Neutrophil (primary cell): ENCODE measurements at regions not wholly inside any gene's neighbourhood (a gene's known extent, or its start where the extent isn't known, plus 50 kb on each side); places are given as distances from the start of the nearest gene placed in this dataset.
"Not testable (repeated sequence)": the region's sequence is repeated elsewhere in the genome, so short reads cannot be mapped to it uniquely, and the experiment has no call there.

ENCODE experiments used
- H3K27ac ChIP-seq: fragments of 200-600 bp; sonication (generic); 2 replicates; pipeline ENCODE4 v1.5.1; 2016; ENCODE audit warnings: mild to moderate bottlenecking, moderate library complexity
- H3K27me3 ChIP-seq: fragments of 200-600 bp; sonication (generic); 2 replicates; pipeline ENCODE4 v1.6.0; 2016; ENCODE audit warnings: mild to moderate bottlenecking
- H3K36me3 ChIP-seq: fragments of 200-600 bp; sonication (generic); 2 replicates; pipeline ENCODE4 v1.5.1; 2017
- H3K4me1 ChIP-seq, 2 experiments: fragments of 200-600 bp in 1 of 2; sonication (generic) in 1 of 2; 1 replicate in 1 of 2; 2 replicates in 1 of 2; pipeline versions ENCODE4 v1.5.1 to v1.6.1; 2013 to 2016; ENCODE audit warnings: low read depth in 1 of 2, low read length in 1 of 2, mild to moderate bottlenecking in 1 of 2, moderate library complexity in 1 of 2; ENCODE audit not compliant: control insufficient read depth in 1 of 2, insufficient read depth in 1 of 2
- H3K4me3 ChIP-seq, 2 experiments: fragments of 200-600 bp in 1 of 2; sonication (generic) in 1 of 2; 1 replicate in 1 of 2; 2 replicates in 1 of 2; pipeline ENCODE4 v1.5.1; 2013 to 2016; ENCODE audit warnings: low read depth in 1 of 2, low read length in 1 of 2, mild to moderate bottlenecking in 1 of 2, moderate library complexity in 1 of 2
- H3K9me3 ChIP-seq: fragments of 200-600 bp; sonication (generic); 2 replicates; pipeline ENCODE4 v1.5.1; 2016
- CTCF ChIP-seq: fragments of 200-600 bp; sonication (generic); IDR thresholded peaks from 2 replicates; pipeline ENCODE4 v1.5.1; 2016; ENCODE audit warnings: antibody characterized with exemption

DNA sequence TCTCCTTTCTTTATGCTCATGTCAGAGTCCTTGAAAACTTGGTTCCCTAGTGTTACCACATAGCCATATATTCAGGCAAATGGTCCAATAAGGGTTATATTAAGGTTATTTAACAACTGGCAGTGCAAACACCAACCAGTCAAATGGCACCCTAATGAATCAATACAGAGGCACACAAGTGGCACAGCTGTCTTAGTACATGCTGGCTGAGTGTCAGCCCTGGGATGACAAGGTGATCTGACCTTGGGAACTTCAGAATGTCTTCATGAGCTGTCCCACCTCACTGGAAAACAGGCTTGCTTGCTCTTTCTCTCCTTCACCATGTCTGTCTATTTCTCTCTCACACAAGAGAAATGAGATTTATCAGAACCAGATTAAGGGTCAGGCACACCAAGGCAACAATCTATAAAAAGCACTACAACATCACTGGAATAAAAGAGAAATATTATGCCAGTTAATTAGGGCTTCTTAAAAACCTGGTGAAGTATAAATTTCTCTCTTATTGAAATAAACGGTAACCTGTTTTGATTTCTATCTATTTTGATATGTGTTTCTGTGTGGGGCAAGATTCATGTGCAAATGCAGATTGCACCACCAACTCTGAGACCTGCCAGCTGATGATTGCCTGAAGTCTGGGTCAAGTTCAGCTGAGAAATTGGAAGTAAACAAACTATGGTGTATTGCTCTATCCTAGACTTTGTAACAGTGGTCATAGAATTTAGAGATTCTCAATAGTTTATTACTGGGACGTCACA is 140.7 kb downstream of the SREK1 start:
- H3K4me3 ChIP-seq: no peak overlapping the region

GRCh38 chr5:66285343-66285922 is 141.3 kb downstream of the SREK1 start:
- Histone ChIP-seq H3K4me1 (no peaks in the 10 kb centered on the region), H3K27me3 (no peaks in the 10 kb centered on the region), H3K4me3 (no peak overlapping the region), H3K27ac (no peak overlapping the region), H3K9me3 (no peaks in the 10 kb centered on the region), H3K36me3 (no peaks in the 10 kb centered on the region)
- no peak for TF ChIP-seq CTCF

More for the DNA sequence above, 140.7 kb downstream of the SREK1 start:
- Histone ChIP-seq H3K9me3 (no peaks in the 10 kb centered on the region), H3K4me1 (no peaks in the 10 kb centered on the region), H3K27ac (no peak overlapping the region), H3K27me3 (no peaks in the 10 kb centered on the region), H3K36me3 (no peaks in the 10 kb centered on the region)
- no peak for TF ChIP-seq CTCF

GRCh38 chr5:66291771-66292170 is 147.7 kb downstream of the SREK1 start:
- Histone ChIP-seq H3K27me3 (no peaks in the 10 kb centered on the region), H3K36me3 (no peaks in the 10 kb centered on the region), H3K4me3 (no peak overlapping the region), H3K4me1 (no peaks in the 10 kb centered on the region), H3K27ac (no peak overlapping the region), H3K9me3 (no peaks in the 10 kb centered on the region)
- no peak for TF ChIP-seq CTCF

DNA sequence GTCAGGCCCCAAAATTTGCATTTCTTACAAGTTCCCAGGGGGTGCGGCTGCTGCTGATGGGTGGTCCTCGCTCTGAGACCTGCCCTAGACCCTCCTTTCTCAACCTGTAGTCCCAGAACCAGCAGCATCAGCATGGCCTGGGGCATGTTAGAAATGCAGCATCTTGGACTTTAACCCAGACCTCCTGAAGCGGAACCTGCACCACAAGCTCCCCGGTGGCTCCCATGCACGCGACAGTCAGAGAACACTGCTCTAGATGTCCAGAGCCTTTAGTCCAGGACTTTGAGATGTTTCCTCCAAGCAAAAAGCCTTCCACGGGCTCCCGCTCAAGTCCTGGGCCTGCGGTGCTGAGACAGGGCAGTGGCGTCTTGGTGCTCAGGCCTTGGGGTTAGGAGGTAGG is 149.8 kb downstream of the SREK1 start:
- H3K4me1 ChIP-seq, H3K27me3 ChIP-seq, H3K4me3 ChIP-seq, H3K27ac ChIP-seq, H3K36me3 ChIP-seq, H3K9me3 ChIP-seq: not testable (repeated sequence)

DNA sequence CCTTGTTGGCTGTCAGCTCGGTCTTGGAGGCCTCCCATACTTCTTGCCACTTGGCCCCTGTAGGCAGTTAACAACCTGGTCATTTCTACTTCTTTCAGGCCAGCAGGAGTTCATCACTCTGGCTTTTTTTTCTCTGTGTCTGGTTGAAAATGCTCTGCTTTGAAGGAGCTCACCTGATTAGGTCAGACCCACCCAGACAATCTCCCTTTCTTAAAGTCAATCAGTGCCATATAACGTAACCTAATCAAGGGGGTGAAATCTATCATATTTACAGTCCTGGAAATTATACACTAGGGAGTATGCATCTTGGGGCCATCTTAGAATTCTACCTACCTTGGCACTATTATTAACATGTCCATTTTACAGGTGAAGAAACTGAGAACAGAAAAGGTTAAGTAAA is 155.4 kb downstream of the SREK1 start:
- H3K36me3 ChIP-seq: no peaks in the 10 kb centered on the region
- peaks cover 4% of the 10 kb centered on the region for H3K27me3 ChIP-seq
- H3K4me1 ChIP-seq: no peaks in the 10 kb centered on the region
- no peak overlapping the region for H3K4me3 ChIP-seq
- H3K9me3 ChIP-seq: no peaks in the 10 kb centered on the region
- no peak for TF ChIP-seq CTCF
- H3K27ac ChIP-seq: no peak overlapping the region

- Histone ChIP-seq H3K4me1 (no peaks in the 10 kb centered on the region), H3K27me3 (peaks cover 15% of the 10 kb centered on the region), H3K36me3 (no peaks in the 10 kb centered on the region), H3K9me3 (no peaks in the 10 kb centered on the region), H3K27ac (no peak overlapping the region), H3K4me3 (no peak overlapping the region)
- TF ChIP-seq CTCF: no peak
Measured at GRCh38 chr5:66302344-66302743, 158.2 kb downstream of the SREK1 start.
